Gastrocnemius medialis (tissue), 4 donors: ENCODE measurements at regions not wholly inside any gene's neighbourhood (a gene's known extent, or its start where the extent isn't known, plus 50 kb on each side); places are given as distances from the start of the nearest gene placed in this dataset.

Source experiments
- ATAC-seq, 2 donors: fragments of 150-250 bp; one replicate each; pipeline ENCODE4 v1.9.1; 2016
- DNase-seq, 2 donors: peaks; one replicate each; pipeline ENCODE4 v3.0.0-alpha.2; 2019
- H3K27ac ChIP-seq, 4 donors: fragments of 200-600 bp; sonication (generic); 1 replicate in 1 of 4; 2 replicates in 3 of 4; pipeline ENCODE4 v1.5.1; 2016 to 2018; ENCODE audit warnings: mild to moderate bottlenecking in 2 of 4, moderate library complexity in 1 of 4
- H3K27me3 ChIP-seq, 3 donors: fragments of 200-600 bp; sonication (generic) in 2 of 3; 1 replicate in 1 of 3; 2 replicates in 2 of 3; pipeline versions ENCODE4 v1.5.1 to v1.6.0; 2016 to 2019; ENCODE audit warnings: mild to moderate bottlenecking in 1 of 3, moderate library complexity in 1 of 3
- H3K36me3 ChIP-seq, 2 donors: fragments of 200-600 bp; sonication (generic) in 1 of 2; one replicate each; pipeline ENCODE4 v1.5.1; 2017 to 2018
- H3K4me1 ChIP-seq, 2 donors: fragments of 200-600 bp; sonication (generic) in 1 of 2; one replicate each; pipeline ENCODE4 v1.5.1; 2016 to 2017; ENCODE audit warnings: mild to moderate bottlenecking in 2 of 2
- H3K4me3 ChIP-seq, 4 donors: fragments of 200-600 bp; sonication (generic) in 3 of 4; 1 replicate in 1 of 4; 2 replicates in 3 of 4; pipeline ENCODE4 v1.5.1; 2016 to 2019; ENCODE audit warnings: mild to moderate bottlenecking in 2 of 4
- H3K9me3 ChIP-seq, 3 donors: fragments of 200-600 bp; sonication (generic) in 2 of 3; 1 replicate in 1 of 3; 2 replicates in 2 of 3; pipeline ENCODE4 v1.5.1; 2016 to 2019
- CTCF ChIP-seq, 5 experiments: fragments of 450-650 bp in 3 of 5; fragments of 200-600 bp in 2 of 5; sonication (generic) in 2 of 5; IDR thresholded peaks in 4 of 5; conservative IDR thresholded peaks in 1 of 5; 1 replicate in 4 of 5; 2 replicates in 1 of 5; pipeline ENCODE4 v1.5.1; 2016 to 2019; ENCODE audit warnings: antibody characterized with exemption in 5 of 5, mild to moderate bottlenecking in 3 of 5, moderate library complexity in 3 of 5
- POLR2A ChIP-seq, 2 donors: fragments of 450-650 bp; IDR thresholded peaks; one replicate each; pipeline ENCODE4 v1.6.1; 2017; ENCODE audit warnings: antibody characterized with exemption in 2 of 2, mild to moderate bottlenecking in 2 of 2, moderate library complexity in 2 of 2
- in situ Hi-C, 4 donors: fragments of 200-750 bp; cut with MboI; loops; one replicate each; pipeline versions ENCODE4 v1.15.0 to v1.8.0; 2017; ENCODE audit warnings: low sequenced_read_pairs in 4 of 4
- intact Hi-C: fragments of 100-400 bp; cut with DNase I; formaldehyde crosslinking; loops from one replicate; pipeline ENCODE4 v1.15.1; 2023; ENCODE audit warnings: low total_unique reads

GRCh38 chr10:83310688-83311087 lies 828.6 kb upstream of the GHITM start:
- Histone ChIP-seq H3K36me3 (no peaks in the 10 kb centered on the region), H3K27me3 (no peaks in the 10 kb centered on the region), H3K4me3 (no peak overlapping the region), H3K4me1 (no peaks in the 10 kb centered on the region), H3K27ac (no peak overlapping the region), H3K9me3 (no peaks in the 10 kb centered on the region)
- in situ Hi-C loops (no loop called here), intact Hi-C loops (no loop called here)
- TF ChIP-seq CTCF (IDR thresholded peaks at IDR 0.05 in 4 of 5, conservative IDR thresholded peaks at IDR 0.05 in 1 of 5) (no peak), POLR2A (IDR thresholded peaks at IDR 0.05) (no peak)
- ATAC-seq: no peak
- DNase-seq: no peak

- H3K9me3 ChIP-seq: no peaks in the 10 kb centered on the region
- no peaks in the 10 kb centered on the region for H3K4me1 ChIP-seq
- no peak overlapping the region for H3K27ac ChIP-seq
- no peaks in the 10 kb centered on the region for H3K36me3 ChIP-seq
- in situ Hi-C loops: no loop called here
- intact Hi-C loops: no loop called here
- no peak for DNase-seq
- no peaks in the 10 kb centered on the region for H3K27me3 ChIP-seq
- no peak for ATAC-seq
- TF ChIP-seq POLR2A (IDR thresholded peaks at IDR 0.05) (no peak), CTCF (IDR thresholded peaks at IDR 0.05 in 4 of 5, conservative IDR thresholded peaks at IDR 0.05 in 1 of 5) (no peak)
- H3K4me3 ChIP-seq: no peak overlapping the region
These were observed 826.7 kb upstream of the GHITM start for GRCh38 chr10:83312570-83312969.

GRCh38 chr10:83332690-83333089 lies 806.6 kb upstream of the GHITM start:
- intact Hi-C loops (no loop called here), in situ Hi-C loops (no loop called here)
- DNase-seq (no peak), ATAC-seq (no peak)
- no peaks in the 10 kb centered on the region for H3K4me1 ChIP-seq
- H3K27ac ChIP-seq: no peak overlapping the region
- H3K4me3 ChIP-seq: no peak overlapping the region
- no peaks in the 10 kb centered on the region for H3K9me3 ChIP-seq
- TF ChIP-seq CTCF (IDR thresholded peaks at IDR 0.05 in 4 of 5, conservative IDR thresholded peaks at IDR 0.05 in 1 of 5): no peak
- TF ChIP-seq POLR2A (IDR thresholded peaks at IDR 0.05): no peak
- H3K36me3 ChIP-seq: no peaks in the 10 kb centered on the region
- H3K27me3 ChIP-seq: no peaks in the 10 kb centered on the region

- DNase-seq (no peak), ATAC-seq (no peak)
- no peaks in the 10 kb centered on the region for H3K4me1 ChIP-seq
- in situ Hi-C loops (no loop called here), intact Hi-C loops (no loop called here)
- no peaks in the 10 kb centered on the region for H3K27me3 ChIP-seq
- no peak overlapping the region for H3K4me3 ChIP-seq
- H3K27ac ChIP-seq: no peak overlapping the region
- TF ChIP-seq POLR2A (IDR thresholded peaks at IDR 0.05) (no peak), CTCF (IDR thresholded peaks at IDR 0.05 in 4 of 5, conservative IDR thresholded peaks at IDR 0.05 in 1 of 5) (no peak)
- no peaks in the 10 kb centered on the region for H3K9me3 ChIP-seq
- no peaks in the 10 kb centered on the region for H3K36me3 ChIP-seq
These were observed 805.7 kb upstream of the GHITM start for GRCh38 chr10:83333566-83333965.

GRCh38 chr10:83343676-83344075 lies 795.6 kb upstream of the GHITM start:
- in situ Hi-C loops (no loop called here), intact Hi-C loops (no loop called here)
- H3K27ac ChIP-seq: no peak overlapping the region

More at GRCh38 chr10:83343676-83344075, 795.6 kb upstream of the GHITM start:
- no peak overlapping the region for H3K4me3 ChIP-seq
- no peaks in the 10 kb centered on the region for H3K27me3 ChIP-seq
- TF ChIP-seq CTCF (IDR thresholded peaks at IDR 0.05 in 4 of 5, conservative IDR thresholded peaks at IDR 0.05 in 1 of 5) (no peak), POLR2A (IDR thresholded peaks at IDR 0.05) (no peak)
- ATAC-seq (no peak), DNase-seq (no peak)
- H3K4me1 ChIP-seq: no peaks in the 10 kb centered on the region
- no peaks in the 10 kb centered on the region for H3K36me3 ChIP-seq
- no peaks in the 10 kb centered on the region for H3K9me3 ChIP-seq
